ENCODE measurements at regions not wholly inside any gene's neighbourhood (a gene's known extent, or its start where the extent isn't known, plus 50 kb on each side); places are given as distances from the start of the nearest gene placed in this dataset.
"Not testable (repeated sequence)": the region's sequence is repeated elsewhere in the genome, so short reads cannot be mapped to it uniquely, and the experiment has no call there.

DNA sequence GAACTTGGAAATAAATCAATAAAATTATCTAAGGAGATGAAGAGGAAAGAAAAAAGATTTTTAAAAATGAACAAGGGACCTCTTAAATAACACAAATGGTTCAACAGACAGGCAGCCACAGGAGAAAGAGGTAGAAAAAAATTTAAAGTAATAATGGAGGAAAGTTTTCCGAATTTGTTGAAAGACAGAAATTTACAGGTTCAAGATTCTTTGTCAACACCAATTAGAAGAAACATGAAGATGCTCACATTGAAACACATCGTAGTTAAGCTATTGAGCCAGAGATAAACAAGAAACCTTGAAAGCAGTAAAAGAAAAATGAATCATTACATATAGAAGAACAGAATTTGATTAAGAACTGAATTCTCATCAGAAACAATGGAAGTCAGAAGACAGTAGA is 68.7 kb upstream of the OSMR start:
- DNase-seq (ENCODE audit: insufficient read length, low spot score) (no peak), FAIRE-seq (no peak)

DNA sequence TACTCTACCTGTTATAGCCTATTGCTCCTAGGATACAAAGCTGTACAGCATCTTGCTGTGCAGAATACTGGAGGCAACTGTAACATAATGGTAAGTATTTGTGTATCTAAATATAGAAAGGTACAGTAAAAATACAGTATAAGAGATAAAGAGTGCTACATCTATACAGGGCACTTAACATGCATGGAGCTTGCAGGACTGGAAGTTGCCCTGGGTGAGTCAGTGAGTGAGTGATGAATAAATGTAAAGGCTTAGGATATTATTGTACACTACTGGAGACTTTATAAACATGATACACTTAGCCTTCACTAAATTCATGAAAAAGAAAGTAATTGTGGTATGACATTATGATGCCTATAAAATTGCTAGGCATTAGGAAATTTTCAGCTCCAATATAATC is 65.5 kb upstream of the OSMR start:
- DNase-seq (ENCODE audit: insufficient read length, low spot score) = no peak
- peak; percentile 86 for FAIRE-seq

DNA sequence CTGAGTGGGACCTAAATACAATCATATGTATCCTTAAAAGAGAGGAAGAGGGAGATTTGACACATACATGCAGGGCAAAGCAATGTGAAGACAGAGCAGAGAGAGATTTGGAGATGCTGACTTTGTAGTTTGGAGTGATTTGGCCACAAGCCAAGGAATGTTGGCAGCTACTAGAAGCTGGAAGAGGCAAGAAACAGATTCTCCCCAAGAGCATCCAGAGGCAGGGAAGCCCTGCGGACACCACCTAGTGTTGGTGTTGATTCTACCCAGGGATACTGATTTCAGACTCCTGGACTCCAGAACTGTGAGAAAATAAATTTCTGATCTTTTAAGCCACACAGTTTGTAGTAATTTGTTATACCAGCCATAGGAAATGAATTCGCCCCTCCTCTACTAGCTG is 64.9 kb upstream of the OSMR start:
- DNase-seq (ENCODE audit: insufficient read length, low spot score) = no peak
- peak; percentile 80 for FAIRE-seq

DNA sequence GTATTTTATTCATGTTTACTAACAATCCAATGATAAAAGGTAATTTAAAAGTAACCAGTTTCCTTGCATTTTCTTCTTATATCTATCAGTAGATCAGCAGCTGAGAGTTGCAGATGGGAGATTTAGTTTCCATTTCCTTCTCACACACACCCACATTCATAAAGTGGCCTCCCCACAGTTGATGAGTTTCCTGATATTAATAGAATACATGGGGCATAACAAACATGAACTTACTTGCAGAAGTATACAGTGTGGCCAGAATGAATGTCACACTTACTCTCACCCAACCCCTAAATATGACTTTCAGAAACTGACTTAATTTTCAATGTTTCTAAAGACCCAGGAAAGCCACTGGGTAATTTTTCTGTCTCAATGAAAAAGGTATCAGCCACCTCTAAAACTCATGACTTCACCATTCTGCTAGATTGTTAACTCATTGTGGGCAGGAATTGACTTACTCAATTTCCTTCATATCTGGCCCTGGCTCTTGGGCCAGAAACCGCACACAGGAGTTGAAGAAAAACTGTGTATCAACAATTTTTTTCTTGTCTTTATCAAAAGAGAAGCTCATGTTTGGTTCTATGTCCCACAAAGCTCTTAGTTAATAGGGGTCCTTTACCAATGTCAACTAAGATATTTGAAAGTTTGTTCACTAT is 63.5 kb upstream of the OSMR start:
- peak; percentile 78 for FAIRE-seq
- no peak for DNase-seq (ENCODE audit: insufficient read length, low spot score)

DNA sequence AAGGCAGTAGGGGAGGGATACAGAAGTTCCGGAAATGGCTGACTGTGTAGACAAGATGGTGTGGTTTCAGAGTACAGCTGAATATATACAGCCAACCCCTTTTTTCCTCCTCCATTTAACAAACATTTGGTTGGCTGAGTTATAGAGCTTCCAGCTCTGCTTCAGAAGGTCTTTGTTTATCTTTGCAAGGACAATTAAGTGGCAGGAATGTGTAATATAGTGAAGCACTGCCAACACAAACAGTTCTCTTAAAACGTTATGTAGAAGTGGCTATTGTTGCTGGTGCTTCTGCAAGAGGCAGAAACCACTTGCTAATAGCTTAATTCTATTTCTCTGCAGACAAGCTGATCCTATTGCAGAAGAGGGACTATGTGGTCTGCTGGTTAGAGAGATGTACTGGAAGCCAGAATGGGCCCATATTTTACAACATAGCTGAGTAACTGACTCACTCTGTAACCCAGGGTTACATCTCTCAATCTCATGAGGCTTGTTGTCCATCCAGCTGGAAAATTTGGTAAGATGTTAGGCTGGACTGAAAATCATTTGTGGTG is 62.7 kb upstream of the OSMR start:
- DNase-seq (ENCODE audit: insufficient read length, low spot score) (peak; percentile 45), FAIRE-seq (peak; percentile 91)

DNA sequence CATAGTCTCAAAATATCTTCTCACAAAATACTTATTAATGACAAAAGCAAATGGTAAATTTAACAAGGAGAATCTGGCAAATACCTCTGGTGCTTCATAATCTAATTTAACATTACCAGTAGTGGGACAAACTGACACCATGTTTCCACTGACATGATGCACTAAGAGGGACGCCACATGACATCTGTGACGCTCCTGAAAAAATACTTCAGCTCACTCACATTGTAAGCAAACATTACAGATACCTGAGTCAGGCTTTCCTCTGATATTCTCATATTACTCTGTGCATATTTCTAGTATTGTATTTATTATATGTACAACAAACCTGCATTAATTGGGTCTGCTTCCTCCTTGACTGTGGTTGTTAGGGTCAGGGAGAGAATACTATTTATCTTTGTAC is 56.7 kb upstream of the OSMR start:
- DNase-seq (ENCODE audit: insufficient read length, low spot score) (no peak), FAIRE-seq (no peak)

DNA sequence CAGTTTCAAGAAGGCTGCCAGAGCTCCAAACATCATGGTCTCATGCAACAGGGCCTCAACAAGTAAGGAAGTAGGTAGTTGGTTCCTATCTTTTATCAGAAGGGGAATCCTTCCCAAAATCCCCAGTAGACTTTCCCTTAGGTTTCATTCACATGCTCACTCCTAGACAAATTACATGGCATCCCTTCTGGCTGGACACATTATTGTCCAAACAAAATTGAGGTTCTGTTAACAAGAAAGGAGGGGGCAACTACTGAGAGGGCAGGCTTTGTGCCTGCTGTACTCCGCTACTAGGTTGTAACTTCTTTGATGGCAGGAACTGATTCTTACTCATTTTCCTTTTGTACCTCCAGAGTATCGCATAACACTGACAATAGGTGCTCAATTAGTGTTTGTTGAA is 56.0 kb upstream of the OSMR start:
- FAIRE-seq (peak; percentile 52), DNase-seq (ENCODE audit: insufficient read length, low spot score) (no peak)

DNA sequence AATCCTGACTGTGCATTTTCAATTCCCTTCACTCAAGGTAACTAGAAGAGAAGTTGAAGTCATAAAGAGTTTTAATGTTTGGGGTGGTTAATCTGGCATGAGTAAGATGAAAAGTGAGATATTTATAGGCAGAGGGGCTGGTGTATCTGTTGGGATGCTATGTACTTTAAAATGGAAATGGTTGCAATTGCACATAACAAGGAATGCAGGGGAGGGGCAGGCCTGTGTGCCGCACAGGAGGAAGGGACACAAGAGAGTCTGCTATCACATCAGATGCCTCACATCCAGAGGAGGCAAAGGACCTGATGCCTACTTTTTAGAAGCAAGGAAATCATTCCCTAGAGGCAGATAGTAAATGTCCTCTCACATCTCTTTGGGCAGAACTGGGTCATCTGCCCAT is 55.5 kb upstream of the OSMR start:
- no peak for DNase-seq (ENCODE audit: insufficient read length, low spot score)
- peak; percentile 20 for FAIRE-seq

DNA sequence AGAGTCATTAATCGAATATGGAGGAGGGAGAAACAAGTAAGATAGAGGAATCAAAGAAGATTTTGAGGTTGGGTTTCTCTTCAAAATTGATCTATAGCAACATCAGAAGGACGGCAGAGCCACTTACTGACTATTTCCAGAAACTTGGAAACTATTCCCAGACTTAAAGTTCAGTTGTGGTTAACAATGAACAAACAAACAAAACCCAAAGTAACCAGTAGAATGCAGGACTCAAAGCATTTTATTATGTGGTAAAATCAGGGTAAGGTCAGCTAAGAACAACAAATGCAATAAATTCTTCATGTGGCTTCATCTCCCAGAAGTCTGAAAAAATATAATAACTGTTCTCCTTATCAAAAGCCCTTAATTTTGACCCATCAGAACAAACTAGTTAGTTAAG is 54.9 kb upstream of the OSMR start:
- no peak for FAIRE-seq
- no peak for DNase-seq (ENCODE audit: insufficient read length, low spot score)

DNA sequence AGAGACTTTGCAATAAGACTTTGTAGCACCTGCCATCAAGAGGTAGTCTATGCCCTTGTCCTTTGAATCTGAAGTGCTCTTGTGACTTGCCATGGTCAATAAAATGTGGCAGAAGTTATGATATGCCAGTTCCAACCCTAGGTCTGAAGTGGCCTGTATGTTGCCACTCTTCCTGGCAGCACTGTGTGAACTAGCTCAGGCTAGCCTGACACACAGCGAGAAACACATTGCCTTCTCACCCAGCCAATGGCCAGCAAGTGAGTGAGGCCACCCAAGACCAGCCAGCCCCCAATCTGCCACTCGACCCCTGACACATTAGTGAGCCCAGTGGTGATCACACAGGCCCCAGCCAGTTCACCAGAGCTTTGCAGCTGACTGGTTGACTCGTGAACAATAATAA is 52.7 kb upstream of the OSMR start:
- FAIRE-seq (peak; percentile 83), DNase-seq (ENCODE audit: insufficient read length, low spot score) (no peak)

DNA sequence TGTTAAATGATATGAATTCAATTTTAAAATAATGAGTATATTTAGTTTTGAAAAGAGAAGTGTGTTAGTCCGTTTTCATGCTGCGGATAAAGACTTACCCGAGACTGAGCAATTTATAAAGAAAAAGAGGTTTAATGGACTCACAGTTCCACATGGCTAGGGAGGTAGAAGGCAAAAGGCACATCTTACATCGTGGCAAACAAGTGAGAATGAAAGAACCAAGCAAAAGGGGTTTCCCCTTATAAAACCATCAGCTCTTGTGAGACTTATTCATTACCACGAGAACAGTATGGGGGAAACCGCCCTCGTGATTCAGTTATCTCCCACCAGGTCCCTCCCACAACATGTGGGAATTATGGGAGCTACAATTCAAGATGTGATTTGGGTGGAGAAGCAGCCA is 51.8 kb upstream of the OSMR start:
- not testable (repeated sequence) for DNase-seq (ENCODE audit: insufficient read length, low spot score); FAIRE-seq

DNA sequence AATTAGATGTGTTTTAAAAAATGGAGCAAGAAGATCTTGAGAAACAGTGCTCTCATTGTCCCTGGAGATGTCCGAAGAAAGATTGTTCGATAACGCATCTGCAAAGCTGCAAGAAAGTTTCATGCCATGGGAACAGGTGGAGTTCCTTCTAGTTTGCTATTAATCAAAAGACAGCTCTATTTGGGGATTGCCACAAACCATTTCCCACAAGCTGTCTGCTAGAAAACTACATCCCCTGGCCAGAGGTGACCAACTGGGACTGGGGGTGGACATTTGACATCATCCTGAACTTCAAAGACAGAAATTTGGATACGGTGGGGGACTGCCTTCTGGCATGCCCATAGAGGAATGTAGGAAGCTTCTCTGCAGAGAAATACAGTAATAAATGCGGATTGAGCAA is 50.8 kb upstream of the OSMR start:
- DNase-seq (ENCODE audit: insufficient read length, low spot score) = no peak
- FAIRE-seq = peak; percentile 33

DNA sequence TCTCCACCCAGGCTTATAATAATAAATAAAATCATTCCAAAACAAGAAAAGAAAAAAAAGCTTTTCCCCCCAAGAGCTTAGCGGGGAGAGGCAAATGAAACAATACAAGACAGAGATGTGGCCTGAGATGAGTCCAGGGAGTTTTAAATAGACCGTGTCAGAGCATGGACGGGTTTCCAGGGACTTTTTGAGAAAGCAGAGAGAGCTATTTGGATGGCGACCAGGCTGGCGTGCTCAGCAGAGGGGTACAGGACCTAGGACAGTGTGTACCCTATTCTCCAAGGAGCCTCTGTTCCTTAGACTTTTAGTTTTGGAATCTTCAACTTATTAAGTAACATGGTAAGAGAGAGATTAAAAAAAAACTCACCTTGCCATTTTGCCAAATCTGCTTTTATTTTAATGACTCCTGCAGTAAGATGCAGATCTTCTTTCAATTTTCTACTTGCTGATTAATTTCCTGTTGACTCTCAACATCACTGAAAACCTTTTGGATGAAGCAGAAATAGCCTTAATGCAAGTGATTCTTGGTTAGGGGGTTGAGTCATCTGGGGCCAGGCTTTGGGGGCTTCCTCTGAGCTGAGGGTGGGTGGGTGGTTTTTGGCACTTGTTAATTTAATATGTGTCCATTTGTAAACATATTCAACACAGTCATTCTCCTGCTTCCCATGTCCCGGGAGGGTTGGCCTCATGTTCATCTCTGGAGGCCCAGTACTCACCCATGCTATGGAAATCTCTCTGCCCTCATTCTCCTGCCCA is 49.6 kb upstream of the OSMR start:
- DNase-seq (ENCODE audit: insufficient read length, low spot score) (no peak), FAIRE-seq (no peak)
